B cell (primary cell): ENCODE measurements at regions not wholly inside any gene's neighbourhood (a gene's known extent, or its start where the extent isn't known, plus 50 kb on each side); places are given as distances from the start of the nearest gene placed in this dataset.

Experiments
- EZH2 ChIP-seq: IDR thresholded peaks from 2 replicates; pipeline ENCODE4 v1.6.1; 2012; ENCODE audit warnings: borderline replicate concordance, low read depth, mild to moderate bottlenecking, moderate library complexity, low read length; ENCODE audit not compliant: insufficient read depth, poor library complexity, severe bottlenecking
- TF ChIP-seq, protein P1 (sequence below): fragments of 200-600 bp; IDR thresholded peaks from one replicate; pipeline ENCODE4 v1.8.0; 2022; ENCODE audit warnings: antibody characterized with exemption, mild to moderate bottlenecking

DNA sequence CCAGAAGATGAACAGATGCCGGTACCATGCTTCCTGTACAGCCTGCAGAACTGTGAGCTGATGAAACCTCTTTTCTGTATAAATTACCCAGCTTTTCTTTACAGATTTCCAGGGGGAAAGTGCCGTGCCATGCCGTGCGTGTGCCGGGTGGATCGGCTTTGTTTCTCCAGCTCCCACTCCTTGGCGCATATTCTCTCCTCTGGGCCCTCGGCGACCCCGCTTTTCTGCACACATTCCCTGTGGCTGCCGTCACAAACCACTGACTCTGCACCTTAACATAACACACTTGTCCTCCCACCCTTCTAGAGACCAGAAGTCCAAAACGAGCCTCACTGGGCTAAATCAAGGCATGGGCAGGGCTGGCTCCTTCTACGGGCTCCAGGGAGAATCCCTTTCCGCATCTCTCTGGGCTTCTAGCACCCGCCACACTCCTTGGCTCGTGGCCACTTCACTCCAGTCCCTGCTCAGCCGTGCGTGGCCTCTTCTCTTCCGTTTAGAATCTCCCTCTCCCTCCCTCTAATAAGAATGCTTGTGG, 164.9 kb downstream of the C16orf95 start:
- TF ChIP-seq, protein P1, sequence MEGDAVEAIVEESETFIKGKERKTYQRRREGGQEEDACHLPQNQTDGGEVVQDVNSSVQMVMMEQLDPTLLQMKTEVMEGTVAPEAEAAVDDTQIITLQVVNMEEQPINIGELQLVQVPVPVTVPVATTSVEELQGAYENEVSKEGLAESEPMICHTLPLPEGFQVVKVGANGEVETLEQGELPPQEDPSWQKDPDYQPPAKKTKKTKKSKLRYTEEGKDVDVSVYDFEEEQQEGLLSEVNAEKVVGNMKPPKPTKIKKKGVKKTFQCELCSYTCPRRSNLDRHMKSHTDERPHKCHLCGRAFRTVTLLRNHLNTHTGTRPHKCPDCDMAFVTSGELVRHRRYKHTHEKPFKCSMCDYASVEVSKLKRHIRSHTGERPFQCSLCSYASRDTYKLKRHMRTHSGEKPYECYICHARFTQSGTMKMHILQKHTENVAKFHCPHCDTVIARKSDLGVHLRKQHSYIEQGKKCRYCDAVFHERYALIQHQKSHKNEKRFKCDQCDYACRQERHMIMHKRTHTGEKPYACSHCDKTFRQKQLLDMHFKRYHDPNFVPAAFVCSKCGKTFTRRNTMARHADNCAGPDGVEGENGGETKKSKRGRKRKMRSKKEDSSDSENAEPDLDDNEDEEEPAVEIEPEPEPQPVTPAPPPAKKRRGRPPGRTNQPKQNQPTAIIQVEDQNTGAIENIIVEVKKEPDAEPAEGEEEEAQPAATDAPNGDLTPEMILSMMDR, result no peak
- no peak for TF ChIP-seq EZH2
